Common myeloid progenitor, CD34-positive (primary cell): ENCODE measurements at regions not wholly inside any gene's neighbourhood (a gene's known extent, or its start where the extent isn't known, plus 50 kb on each side); places are given as distances from the start of the nearest gene placed in this dataset.

ENCODE experiments used
- CTCF ChIA-PET: fragments of 350-600 bp; sonication (Branson Sonifier 250); formaldehyde crosslinking; loops from one replicate; lab custom pipeline; 2021; ENCODE audit warnings: antibody characterized with exemption; lab: Charles Lee
- POLR2A ChIA-PET: fragments of 350-600 bp; sonication (Branson Sonifier 250); formaldehyde crosslinking; loops from one replicate; lab custom pipeline; 2021; ENCODE audit warnings: antibody characterized with exemption; lab: Charles Lee
- DNase-seq, 3 donors: peaks; one replicate each; pipeline versions ENCODE4 v3.0.0 to v3.0.0-alpha.2; 2013
- H3K27ac ChIP-seq, 2 experiments: 1 replicate in 1 of 2; 2 replicates in 1 of 2; pipeline ENCODE4 v1.7.0; 2013; ENCODE audit warnings: inconsistent platforms in 2 of 2, low read length in 2 of 2, mild to moderate bottlenecking in 2 of 2, low read depth in 1 of 2, moderate library complexity in 1 of 2; ENCODE audit not compliant: severe bottlenecking in 2 of 2, insufficient read depth in 1 of 2, poor library complexity in 1 of 2
- H3K27me3 ChIP-seq, 5 experiments: replicated peaks in 2 of 5; 1 replicate in 3 of 5; 2 replicates in 2 of 5; pipeline versions ENCODE4 v1.6.1 to v1.7.0; 2013; ENCODE audit warnings: low read length in 4 of 5, mild to moderate bottlenecking in 2 of 5, moderate library complexity in 2 of 5, inconsistent platforms in 1 of 5; ENCODE audit not compliant: insufficient read depth in 5 of 5, control insufficient read depth in 4 of 5
- H3K36me3 ChIP-seq, 4 experiments: 1 replicate in 2 of 4; 2 replicates in 2 of 4; pipeline versions ENCODE4 v1.6.1 to v1.7.0; 2013; ENCODE audit warnings: low read length in 3 of 4, control low read depth in 1 of 4, mild to moderate bottlenecking in 1 of 4; ENCODE audit not compliant: control insufficient read depth in 4 of 4, insufficient read depth in 4 of 4
- H3K4me1 ChIP-seq, 4 experiments: 1 replicate in 3 of 4; 2 replicates in 1 of 4; pipeline versions ENCODE4 v1.6.1 to v1.7.1; 2013; ENCODE audit warnings: low read length in 3 of 4, mild to moderate bottlenecking in 3 of 4, control low read depth in 1 of 4, inconsistent platforms in 1 of 4, moderate library complexity in 1 of 4; ENCODE audit not compliant: control insufficient read depth in 4 of 4, insufficient read depth in 4 of 4; ENCODE audit errors: control extremely low read depth in 1 of 4
- H3K4me3 ChIP-seq, 7 experiments: 1 replicate in 4 of 7; 2 replicates in 3 of 7; pipeline versions ENCODE4 v1.5.1 to v1.7.0; 2013; ENCODE audit warnings: mild to moderate bottlenecking in 7 of 7, low read length in 6 of 7, moderate library complexity in 6 of 7, inconsistent platforms in 2 of 7, low read depth in 2 of 7, control low read depth in 1 of 7; ENCODE audit not compliant: insufficient read depth in 4 of 7, control insufficient read depth in 1 of 7; ENCODE audit errors: extremely low read depth in 1 of 7
- H3K9me3 ChIP-seq, 5 experiments: 1 replicate in 4 of 5; 2 replicates in 1 of 5; pipeline versions ENCODE4 v1.6.1 to v1.7.1; 2013; ENCODE audit warnings: low read length in 4 of 5, mild to moderate bottlenecking in 2 of 5, inconsistent platforms in 1 of 5, low read depth in 1 of 5, moderate library complexity in 1 of 5; ENCODE audit not compliant: control insufficient read depth in 4 of 5, insufficient read depth in 2 of 5; ENCODE audit errors: control extremely low read depth in 1 of 5
- WGBS: methylation state at CpG from one replicate; pipeline ENCODE4 v1.1.5; 2013; ENCODE audit not compliant: insufficient coverage; 5-methylcytosine and 5-hydroxymethylcytosine counted together

- no peak for DNase-seq
- no peak overlapping the region for H3K27ac ChIP-seq
- no peaks in the 10 kb centered on the region for H3K36me3 ChIP-seq
- no peaks in the 10 kb centered on the region for H3K4me1 ChIP-seq
- CTCF ChIA-PET, result no interaction called here
- peaks cover 0 to 3% (median 0%) of the 10 kb centered on the region in 5 experiments for H3K27me3 ChIP-seq
- POLR2A ChIA-PET, result no interaction called here
- no peak overlapping the region for H3K4me3 ChIP-seq
- H3K9me3 ChIP-seq, result peaks cover 0 to 4% (median 0%) of the 10 kb centered on the region in 5 experiments
- WGBS, result 94% methylated on average over 3 of the region's 3 CpGs
Measured at GRCh38 chr4:25981749-25982148, 67.7 kb downstream of the SMIM20 start.

- no peak overlapping the region for H3K27ac ChIP-seq
- peaks cover 0 to 4% (median 0%) of the 10 kb centered on the region in 5 experiments for H3K9me3 ChIP-seq
- WGBS, result 95% methylated on average over 7 of the region's 7 CpGs
- POLR2A ChIA-PET, result no interaction called here
- no peak for DNase-seq
- H3K36me3 ChIP-seq, result no peaks in the 10 kb centered on the region
- H3K4me3 ChIP-seq, result no peak overlapping the region
- CTCF ChIA-PET, result interaction anchor here (0.6 kb wide), 1 partner anchor 178 kb away, joined by 3 read pairs; no protein-coding TSS in a partner anchor
- H3K27me3 ChIP-seq, result peaks cover 0 to 3% (median 0%) of the 10 kb centered on the region in 5 experiments
- H3K4me1 ChIP-seq, result peaks cover 0 to 1% (median 0%) of the 10 kb centered on the region in 4 experiments
Measured at GRCh38 chr4:25982962-25983361, 68.9 kb downstream of the SMIM20 start.

GRCh38 chr4:25984266-25984665 is 70.2 kb downstream of the SMIM20 start:
- DNase-seq, result no peak
- 89% methylated on average over 6 of the region's 6 CpGs for WGBS
- ChIA-PET CTCF (no interaction called here), POLR2A (no interaction called here)
- H3K4me3 ChIP-seq, result no peak overlapping the region
- no peaks in the 10 kb centered on the region for H3K36me3 ChIP-seq
- H3K27ac ChIP-seq, result no peak overlapping the region
- peaks cover 0 to 3% (median 0%) of the 10 kb centered on the region in 5 experiments for H3K27me3 ChIP-seq
- peaks cover 0 to 5% (median 0%) of the 10 kb centered on the region in 5 experiments for H3K9me3 ChIP-seq
- peaks cover 0 to 4% (median 0%) of the 10 kb centered on the region in 4 experiments for H3K4me1 ChIP-seq

GRCh38 chr4:25984796-25985195 is 70.8 kb downstream of the SMIM20 start:
- ChIA-PET CTCF (no interaction called here), POLR2A (no interaction called here)

GRCh38 chr4:25986807-25987206 is 72.8 kb downstream of the SMIM20 start:
- WGBS, result 99% methylated on average over 7 of the region's 7 CpGs
- Histone ChIP-seq H3K4me3 (no peak overlapping the region), H3K27ac (no peak overlapping the region), H3K36me3 (no peaks in the 10 kb centered on the region), H3K4me1 (peaks cover 0 to 4% (median 0%) of the 10 kb centered on the region in 4 experiments), H3K27me3 (peaks cover 0 to 3% (median 0%) of the 10 kb centered on the region in 5 experiments), H3K9me3 (peaks cover 0 to 6% (median 0%) of the 10 kb centered on the region in 5 experiments)
- DNase-seq, result no peak
- POLR2A ChIA-PET, result no interaction called here
- CTCF ChIA-PET, result interaction anchor here (1.2 to 2.6 kb wide), 5 partner anchors 9 to 341 kb away, joined by 3 to 9 read pairs (median 4); no protein-coding TSS in a partner anchor

More at GRCh38 chr4:25984796-25985195, 70.8 kb downstream of the SMIM20 start:
- 95% methylated on average over 3 of the region's 5 CpGs for WGBS
- Histone ChIP-seq H3K4me3 (no peak overlapping the region), H3K36me3 (no peaks in the 10 kb centered on the region), H3K9me3 (peaks cover 0 to 9% (median 0%) of the 10 kb centered on the region in 5 experiments), H3K27ac (no peak overlapping the region), H3K27me3 (peaks cover 0 to 3% (median 0%) of the 10 kb centered on the region in 5 experiments), H3K4me1 (peaks cover 0 to 4% (median 0%) of the 10 kb centered on the region in 4 experiments)
- DNase-seq, result no peak

- H3K27ac ChIP-seq, result no peak overlapping the region
- no peak for DNase-seq
- peaks cover 0 to 1% (median 0%) of the 10 kb centered on the region in 5 experiments for H3K27me3 ChIP-seq
- no peaks in the 10 kb centered on the region for H3K36me3 ChIP-seq
- H3K9me3 ChIP-seq, result peaks cover 0 to 6% (median 0%) of the 10 kb centered on the region in 5 experiments
- ChIA-PET CTCF (no interaction called here), POLR2A (no interaction called here)
- no peak overlapping the region for H3K4me3 ChIP-seq
- 100% methylated on average over 3 of the region's 3 CpGs for WGBS
- H3K4me1 ChIP-seq, result peaks cover 0 to 4% (median 0%) of the 10 kb centered on the region in 4 experiments
Measured at GRCh38 chr4:25991340-25991739, 77.3 kb downstream of the SMIM20 start.

- no peaks in the 10 kb centered on the region for H3K4me1 ChIP-seq
- H3K9me3 ChIP-seq, result peaks cover 0 to 6% (median 0%) of the 10 kb centered on the region in 5 experiments
- DNase-seq, result peak in 2 of 3 donors; percentile 10 to 11
- 90% methylated on average over 8 of the region's 16 CpGs for WGBS
- H3K27ac ChIP-seq, result no peak overlapping the region
- ChIA-PET CTCF (interaction anchor here (1.1 to 1.7 kb wide), 2 partner anchors 9 to 12 kb away, joined by 3 read pairs; no protein-coding TSS in a partner anchor), POLR2A (interaction anchor here (0.6 kb wide), 1 partner anchor 108 kb away, joined by 3 read pairs; no protein-coding TSS in a partner anchor)
- no peak overlapping the region for H3K4me3 ChIP-seq
- peaks cover 0 to 1% (median 0%) of the 10 kb centered on the region in 5 experiments for H3K27me3 ChIP-seq
- H3K36me3 ChIP-seq, result no peaks in the 10 kb centered on the region
Measured at GRCh38 chr4:25993395-25994185, 79.6 kb downstream of the SMIM20 start.
